T-helper 2 cell (primary cell): ENCODE measurements at regions not wholly inside any gene's neighbourhood (a gene's known extent, or its start where the extent isn't known, plus 50 kb on each side); places are given as distances from the start of the nearest gene placed in this dataset.
A peak's percentile ranks its signal among the peaks of the same experiment; 100 is the strongest.
"Not testable (repeated sequence)": the region's sequence is repeated elsewhere in the genome, so short reads cannot be mapped to it uniquely, and the experiment has no call there.

Experiments used
- DNase-seq, 5 experiments: peaks; one replicate each; pipeline versions ENCODE4 v3.0.0 to v3.0.0-alpha.2; 2012 to 2022

GRCh38 chr20:30164389-30164788 lies 1093.1 kb upstream of the DEFB115 start:
- DNase-seq = peak in 1 of 5 experiments; percentile 49

GRCh38 chr20:30167540-30167939 lies 1089.9 kb upstream of the DEFB115 start:
- no peak for DNase-seq

DNA sequence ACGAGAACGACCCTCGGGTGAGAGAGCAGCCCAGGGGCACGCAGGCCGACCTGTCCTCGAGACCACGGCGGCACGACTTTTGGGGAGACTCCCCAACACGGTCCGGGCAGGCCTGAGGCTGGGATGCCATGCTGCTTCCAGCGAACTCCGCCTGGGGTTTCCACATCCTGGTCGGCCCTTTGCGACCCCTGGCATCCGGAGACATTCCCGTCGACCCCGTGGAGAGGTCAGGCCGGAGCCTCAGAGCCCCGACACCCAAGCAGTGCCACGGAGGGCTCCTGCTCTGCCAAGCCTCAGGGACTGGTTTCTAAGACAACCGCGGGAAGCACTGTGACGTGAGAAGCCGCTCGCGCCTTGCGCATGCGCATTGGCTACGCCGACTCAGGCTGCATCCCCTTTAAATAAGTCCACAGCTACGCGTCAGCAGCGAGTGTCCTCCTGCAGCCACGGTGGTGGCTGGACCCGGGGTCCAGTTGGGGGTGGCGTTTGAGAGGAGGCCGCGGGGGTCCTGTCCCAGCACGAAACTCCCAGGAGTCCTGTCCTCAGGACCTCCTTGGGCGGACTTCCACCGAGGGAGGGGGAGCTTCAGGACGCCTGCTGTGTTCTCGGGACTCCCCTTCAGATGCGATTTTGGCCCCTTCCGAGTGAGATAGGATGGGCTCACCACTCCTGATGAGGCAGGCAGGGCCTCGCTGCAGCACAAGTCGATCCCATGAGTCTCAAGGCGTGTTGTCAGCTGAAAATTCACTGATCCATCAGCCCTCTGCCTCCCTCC lies 1089.3 kb upstream of the DEFB115 start:
- peak in 3 of 5 experiments; percentile 2 to 45 (median 35) for DNase-seq

DNA sequence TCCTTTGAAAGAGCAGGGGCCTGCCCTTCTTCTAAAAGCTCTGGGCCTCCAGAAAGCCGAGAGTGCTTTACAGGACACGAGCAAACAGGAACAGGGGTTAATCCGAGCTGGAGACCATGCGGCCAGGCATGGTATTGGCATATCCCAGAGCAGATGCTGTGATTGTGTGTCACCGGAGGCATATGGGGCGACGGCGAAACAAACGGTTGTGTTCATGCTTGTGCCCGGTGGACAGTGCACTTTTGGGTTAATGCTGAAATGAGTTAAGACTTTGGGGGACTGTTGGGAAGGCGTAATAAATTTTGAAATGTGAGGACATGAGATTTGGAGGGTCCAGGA lies 1088.7 kb upstream of the DEFB115 start:
- no peak for DNase-seq

GRCh38 chr20:30175681-30176080 lies 1081.8 kb upstream of the DEFB115 start:
- DNase-seq = no peak

- DNase-seq = not testable (repeated sequence)
Measured at GRCh38 chr20:30183124-30183523, 1074.3 kb upstream of the DEFB115 start.

GRCh38 chr20:30191785-30192184 lies 1065.7 kb upstream of the DEFB115 start:
- DNase-seq = not testable (repeated sequence)

DNA sequence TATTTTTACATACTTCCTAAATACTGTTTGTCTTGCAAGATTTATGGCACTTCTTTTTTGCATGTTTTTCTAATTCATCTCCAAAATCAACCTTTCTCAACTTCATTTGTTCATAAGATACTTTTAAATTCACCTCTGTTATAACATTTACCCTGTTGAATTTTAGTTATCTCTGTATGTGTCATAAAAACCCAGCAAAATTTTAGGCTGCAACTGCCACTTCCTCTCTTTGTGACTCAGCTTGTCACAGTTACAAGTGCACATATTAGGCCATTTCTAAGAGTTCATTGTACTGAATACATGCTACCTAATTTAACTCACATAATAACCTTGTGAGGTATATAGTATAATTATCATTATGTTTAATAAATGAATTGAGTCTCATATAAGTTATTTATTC lies 1023.0 kb upstream of the DEFB115 start:
- peak in 1 of 5 experiments; percentile 75 for DNase-seq

DNA sequence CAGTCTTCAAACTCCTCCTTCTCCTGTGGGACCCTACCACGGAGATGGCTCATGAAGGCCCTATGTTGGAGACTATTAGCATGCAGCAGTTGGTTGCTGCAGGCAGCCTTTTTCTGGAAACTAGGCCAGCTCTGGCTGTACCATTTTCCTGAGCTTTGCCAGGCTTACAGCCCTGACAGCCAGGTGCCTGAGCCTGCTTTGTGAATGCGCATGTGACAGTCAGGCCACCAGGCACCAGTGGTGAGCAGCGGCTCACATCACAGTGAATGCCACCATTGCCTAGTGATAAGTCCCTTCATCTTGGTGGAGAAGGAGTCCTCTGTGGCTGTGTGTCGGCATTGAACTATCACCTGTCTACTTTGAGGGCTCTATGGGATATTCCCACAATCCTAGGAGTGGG lies 982.4 kb upstream of the DEFB115 start:
- not testable (repeated sequence) for DNase-seq

DNA sequence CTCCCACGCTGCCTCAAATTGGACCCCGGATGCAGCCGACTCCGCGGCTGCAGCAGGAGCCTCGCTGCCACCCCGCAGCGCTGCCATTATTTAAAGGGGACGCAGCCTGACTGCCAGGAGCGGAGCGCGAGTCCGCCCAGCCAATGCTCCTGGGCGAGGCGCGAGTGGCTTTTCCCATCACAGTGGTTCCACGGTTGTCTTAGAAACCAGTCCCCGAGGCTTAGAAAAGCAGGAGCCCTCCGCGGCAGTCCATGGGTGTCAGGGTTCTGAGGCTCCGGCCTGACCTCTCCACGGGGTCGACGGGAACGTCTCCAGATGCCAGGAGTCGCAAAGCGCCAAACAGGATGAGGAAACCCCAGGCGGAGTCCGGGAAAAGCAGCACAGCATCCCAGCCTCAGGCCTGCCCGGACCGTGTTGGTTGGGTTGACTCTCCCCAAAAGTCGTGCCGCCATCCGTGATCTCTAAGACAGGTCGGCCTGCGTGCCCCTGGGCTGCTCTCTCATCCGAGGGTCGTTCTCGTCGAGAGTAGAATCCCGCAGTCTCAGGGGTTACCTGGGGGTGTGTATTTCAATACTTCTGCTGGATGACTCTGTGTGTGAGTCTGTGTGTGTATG lies 975.8 kb upstream of the DEFB115 start:
- no peak for DNase-seq

DNA sequence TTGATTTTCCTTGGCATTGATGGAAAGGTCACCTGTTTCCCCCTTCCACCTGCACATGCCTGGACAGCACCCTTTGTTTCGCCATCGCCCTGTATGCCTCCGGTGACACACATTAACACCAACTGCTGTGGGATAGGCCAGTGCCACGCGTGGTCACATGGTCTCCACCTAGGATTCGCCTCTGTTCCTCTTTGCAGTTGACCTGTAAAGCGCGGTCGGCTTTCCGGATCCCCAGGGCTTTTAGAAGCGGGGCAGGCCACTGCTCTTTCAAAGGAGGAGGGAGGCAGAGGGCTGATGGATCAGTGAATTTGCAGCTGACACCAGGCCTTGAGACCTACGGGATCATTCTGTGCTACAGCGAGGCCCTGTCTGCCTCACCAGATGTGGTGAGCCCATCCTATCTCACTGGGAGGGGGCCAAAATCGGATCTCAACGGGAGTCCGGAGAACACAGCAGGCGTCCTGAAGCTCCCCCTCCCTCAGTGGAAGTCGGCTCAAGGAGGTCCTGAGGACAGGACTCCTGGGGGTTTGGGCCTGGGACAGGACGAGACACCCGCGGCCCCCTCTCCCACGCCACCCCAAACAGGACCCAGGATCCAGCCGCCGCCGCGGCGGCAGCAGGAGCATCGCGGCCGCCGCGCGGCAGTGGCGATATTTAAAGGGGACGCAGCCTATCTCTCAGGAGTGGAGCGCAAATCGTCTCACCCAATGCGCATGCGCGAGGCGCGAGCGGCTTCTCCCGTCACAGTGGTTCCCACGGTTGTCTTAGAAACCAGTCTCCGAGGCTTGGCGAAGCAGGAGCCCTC lies 973.8 kb upstream of the DEFB115 start:
- DNase-seq = peak; percentile 57 to 86 (median 75)

DNA sequence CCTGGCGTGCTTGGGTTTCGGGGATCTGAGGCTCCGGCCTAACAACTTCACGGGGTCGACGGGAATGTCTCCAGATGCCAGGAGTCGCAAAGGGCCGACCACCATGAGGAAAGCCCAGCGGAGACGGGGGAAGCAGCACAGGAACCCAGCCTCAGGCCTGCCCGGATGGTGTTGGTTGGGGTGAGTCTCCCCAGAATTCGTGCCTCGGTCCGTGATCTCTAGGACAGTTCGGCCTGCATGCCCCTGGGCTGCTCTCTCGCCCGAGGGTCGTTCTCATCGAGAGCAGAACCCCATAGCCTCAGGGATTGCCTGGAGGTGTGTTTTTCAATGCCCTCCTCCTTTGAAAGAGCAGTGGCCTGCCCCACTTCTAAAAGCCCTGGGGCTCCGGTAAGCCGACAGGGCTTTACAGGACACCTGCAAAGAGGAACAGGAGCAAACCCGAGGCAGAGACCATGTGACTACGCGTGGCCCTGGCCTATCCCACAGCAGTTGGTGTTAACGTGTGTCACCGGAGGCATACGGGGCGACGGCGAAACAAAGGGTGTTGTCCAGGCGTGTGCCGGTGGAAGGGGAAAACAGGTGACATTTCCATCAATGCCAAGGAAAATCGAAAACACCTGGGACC lies 973.1 kb upstream of the DEFB115 start:
- no peak for DNase-seq

GRCh38 chr20:30285677-30286076 lies 971.8 kb upstream of the DEFB115 start:
- no peak for DNase-seq

DNA sequence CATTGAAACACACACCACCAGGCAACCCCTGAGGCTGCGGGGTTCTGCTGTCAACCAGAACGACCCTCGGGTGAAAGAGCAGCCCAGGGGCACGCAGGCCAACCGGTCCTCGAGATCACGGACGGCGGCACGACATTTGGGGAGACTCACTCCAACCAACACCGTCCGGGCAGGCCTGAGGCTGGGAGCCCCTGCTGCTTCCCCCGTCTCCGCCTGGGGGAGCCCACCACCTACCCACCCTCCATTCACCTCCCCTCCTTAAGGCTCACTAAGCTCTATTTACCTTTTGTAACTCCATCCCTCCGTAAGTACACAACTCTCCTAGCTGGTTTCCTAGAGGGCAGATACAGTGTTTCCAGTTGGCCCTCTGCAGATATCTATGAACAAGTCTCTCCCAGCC lies 971.3 kb upstream of the DEFB115 start:
- DNase-seq = no peak

GRCh38 chr20:30287459-30287858 lies 970.0 kb upstream of the DEFB115 start:
- DNase-seq = not testable (repeated sequence)

- DNase-seq = no peak
Measured at GRCh38 chr20:30288346-30288745, 969.1 kb upstream of the DEFB115 start.

GRCh38 chr20:30289049-30289448 lies 968.4 kb upstream of the DEFB115 start:
- peak in 2 of 5 experiments; percentile 13 to 62 for DNase-seq

GRCh38 chr20:30289711-30290141 lies 967.7 kb upstream of the DEFB115 start:
- DNase-seq = peak in 2 of 5 experiments; percentile 6 to 41

- DNase-seq = peak in 3 of 5 experiments; percentile 14 to 67 (median 22)
Measured at GRCh38 chr20:30290361-30291063, 967.0 kb upstream of the DEFB115 start.

DNA sequence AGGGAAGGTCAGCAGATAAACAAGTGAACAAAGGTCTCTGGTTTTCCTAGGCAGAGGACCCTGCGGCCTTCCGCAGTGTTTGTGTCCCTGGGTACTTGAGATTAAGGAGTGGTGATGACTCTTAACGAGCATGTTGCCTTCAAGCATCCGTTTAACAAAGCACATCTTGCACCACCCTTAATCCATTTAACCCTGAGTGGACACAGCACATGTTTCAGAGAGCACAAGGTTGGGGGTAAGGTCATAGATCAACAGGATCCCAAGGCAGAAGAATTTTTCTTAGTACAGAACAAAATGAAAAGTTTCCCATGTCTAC lies 966.4 kb upstream of the DEFB115 start:
- not testable (repeated sequence) for DNase-seq

GRCh38 chr20:30291686-30292085 lies 965.8 kb upstream of the DEFB115 start:
- DNase-seq = not testable (repeated sequence)

DNA sequence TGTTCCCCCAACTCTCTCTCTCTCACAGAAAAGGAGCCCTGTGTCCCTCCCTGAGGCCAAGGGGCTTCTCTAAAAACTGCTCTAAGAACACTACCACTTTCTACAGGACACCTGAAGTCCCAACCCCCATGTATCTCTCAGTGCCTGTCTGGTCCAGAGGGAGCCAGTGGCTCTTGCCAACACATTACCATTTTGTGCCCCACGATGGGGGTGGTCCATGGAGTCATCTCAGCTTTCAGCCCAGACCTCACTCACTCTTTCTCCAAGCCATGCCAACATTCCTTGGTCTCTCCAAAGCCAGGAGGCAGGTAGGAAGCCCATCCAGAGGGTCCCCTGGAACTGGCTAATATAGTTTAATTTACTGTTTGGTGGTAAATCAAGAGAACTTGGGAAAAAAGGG lies 962.1 kb upstream of the DEFB115 start:
- DNase-seq = not testable (repeated sequence)
